ENCODE measurements at regions not wholly inside any gene's neighbourhood (a gene's known extent, or its start where the extent isn't known, plus 50 kb on each side); places are given as distances from the start of the nearest gene placed in this dataset.
"Not testable (repeated sequence)": the region's sequence is repeated elsewhere in the genome, so short reads cannot be mapped to it uniquely, and the experiment has no call there.

GRCh38 chr7:156515911-156516790 is 124.4 kb upstream of the RNF32 start:
- no peak for DNase-seq (ENCODE audit: low spot score)

DNA sequence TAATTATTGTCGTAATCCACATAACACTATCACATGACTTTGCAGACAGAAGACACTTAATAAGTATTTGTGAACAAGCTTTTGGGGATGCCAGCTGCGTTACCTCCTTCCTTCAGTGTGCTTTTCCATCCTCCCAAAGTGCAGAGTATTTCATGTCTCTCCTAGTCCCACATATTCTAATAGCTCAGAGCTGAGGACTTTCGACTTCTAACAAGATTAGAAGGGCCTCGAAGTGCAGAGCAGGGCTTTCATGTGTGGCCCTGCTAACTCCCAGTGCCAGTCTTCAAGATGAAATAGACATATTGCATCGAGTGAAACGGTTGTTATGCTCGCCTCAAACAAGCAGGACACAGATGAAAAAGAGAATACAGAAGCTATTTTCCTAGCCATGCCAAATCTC is 125.7 kb upstream of the RNF32 start:
- DNase-seq (ENCODE audit: low spot score) = no peak

DNA sequence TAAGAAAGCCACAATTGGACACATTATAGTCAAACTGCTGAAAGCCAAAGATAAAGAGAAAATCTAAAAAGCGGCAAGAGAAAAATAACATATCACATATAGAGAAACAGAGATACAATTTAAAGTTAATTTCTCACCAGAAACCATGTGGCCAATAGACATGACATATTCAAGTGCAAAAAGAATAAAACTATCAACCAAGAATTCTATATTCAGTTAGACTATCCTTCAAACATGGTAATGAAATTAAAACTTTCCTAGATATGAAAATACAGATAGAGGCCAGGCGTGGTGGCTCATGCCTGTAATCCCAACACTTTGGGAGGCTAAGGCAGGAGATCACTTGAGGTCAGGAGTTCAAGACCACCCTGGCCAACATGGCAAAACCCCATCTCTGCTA is 129.1 kb upstream of the RNF32 start:
- DNase-seq (ENCODE audit: low spot score) = no peak

DNA sequence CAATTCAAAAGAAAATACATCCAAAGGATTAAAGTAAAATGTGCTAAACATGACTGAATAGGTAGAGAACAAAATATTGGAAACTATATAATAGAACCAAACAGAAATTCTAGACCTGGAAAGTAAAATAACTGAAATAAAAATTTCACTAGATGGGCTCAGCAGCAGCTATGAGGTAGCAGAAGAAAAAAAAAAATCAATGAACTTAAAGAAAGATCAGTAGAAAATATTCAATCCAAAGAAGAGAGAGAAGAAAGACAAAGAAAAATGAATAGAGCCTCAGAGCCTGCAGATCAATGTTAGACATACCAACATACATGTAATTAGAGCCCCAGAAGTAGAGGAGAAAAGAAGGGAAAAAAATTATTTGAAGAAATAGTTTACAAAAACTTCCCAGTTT is 129.6 kb upstream of the RNF32 start:
- DNase-seq (ENCODE audit: low spot score) = no peak

DNA sequence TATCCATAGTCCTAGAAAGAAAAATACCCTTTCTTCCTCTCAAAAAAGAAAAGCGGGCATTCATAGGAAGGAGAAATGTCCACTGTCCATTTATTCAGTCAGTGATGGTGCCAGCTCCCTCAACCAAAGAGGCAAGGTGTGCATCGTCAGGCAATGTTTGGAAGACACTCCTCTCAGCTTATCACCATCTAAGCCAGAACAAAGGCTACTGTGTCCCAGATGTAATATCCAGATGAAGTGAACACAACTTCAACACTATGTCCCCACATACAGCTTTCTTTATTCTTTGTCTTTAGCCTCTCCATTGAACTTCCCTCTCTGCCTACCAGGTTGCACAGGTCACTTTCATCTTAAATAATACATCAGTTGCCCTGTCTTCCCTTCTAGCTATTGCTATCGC is 131.4 kb upstream of the RNF32 start:
- no peak for DNase-seq (ENCODE audit: low spot score)

DNA sequence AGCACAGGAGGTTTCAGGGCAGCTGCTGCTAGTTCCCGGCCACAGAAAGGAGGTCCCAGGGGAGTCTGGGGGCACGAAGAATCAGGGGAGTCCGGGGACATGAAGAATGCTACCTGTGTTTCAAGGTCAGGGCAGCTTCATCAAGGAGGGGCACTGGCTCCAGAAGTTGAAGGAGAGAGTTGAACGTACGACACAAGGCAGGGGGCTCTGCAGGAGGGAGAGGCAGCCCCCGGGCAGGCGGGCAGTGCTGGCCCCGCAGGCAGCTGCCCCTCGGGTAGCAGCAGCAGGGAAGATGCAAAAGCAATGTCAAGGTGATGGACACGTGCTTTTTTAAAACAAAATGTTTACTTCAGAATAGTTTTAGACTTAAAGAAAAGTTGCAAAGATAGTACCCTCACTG is 134.7 kb upstream of the RNF32 start:
- no peak for DNase-seq (ENCODE audit: low spot score)

GRCh38 chr7:156504687-156505545 is 135.7 kb upstream of the RNF32 start:
- peak; percentile 5 for DNase-seq (ENCODE audit: low spot score)

DNA sequence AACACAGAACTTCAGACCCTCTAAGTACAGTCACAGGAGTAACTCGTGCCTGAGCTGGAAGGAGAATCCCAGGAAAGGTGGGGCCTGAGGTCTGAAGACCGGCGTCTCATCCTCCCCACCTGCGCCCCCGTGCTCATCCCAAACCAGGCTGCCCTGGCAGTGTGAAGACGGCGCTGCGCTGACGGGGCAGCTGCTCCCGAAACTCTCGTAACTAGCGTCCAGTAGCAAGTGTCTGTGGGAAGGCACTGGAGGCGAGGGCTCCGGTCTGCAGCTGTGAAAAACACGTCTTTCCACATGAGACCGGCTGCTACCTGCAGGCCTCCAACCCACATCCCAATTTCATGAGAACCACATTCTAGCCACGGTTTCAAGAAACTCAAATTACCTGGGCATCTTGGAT is 136.6 kb upstream of the RNF32 start:
- DNase-seq (ENCODE audit: low spot score) = no peak

DNA sequence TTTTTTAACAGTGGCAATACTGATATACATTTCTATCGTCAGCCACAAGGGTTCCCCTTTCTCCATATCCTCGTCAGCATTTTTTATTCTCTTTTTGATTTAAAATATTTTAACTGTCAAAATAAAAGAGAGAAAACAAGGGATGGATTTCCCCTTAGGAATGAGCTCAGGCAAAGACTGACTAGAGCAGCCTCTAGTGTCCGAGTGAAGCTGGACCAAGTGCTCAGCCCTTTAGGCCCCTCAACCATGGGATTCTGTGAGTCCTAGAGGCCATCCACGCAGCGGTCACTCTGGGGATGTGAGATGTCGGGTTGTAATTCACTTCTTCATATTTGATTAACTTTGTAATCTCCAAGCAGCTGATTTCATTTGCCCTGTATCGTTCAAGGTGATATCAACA is 137.4 kb upstream of the RNF32 start:
- no peak for DNase-seq (ENCODE audit: low spot score)

DNA sequence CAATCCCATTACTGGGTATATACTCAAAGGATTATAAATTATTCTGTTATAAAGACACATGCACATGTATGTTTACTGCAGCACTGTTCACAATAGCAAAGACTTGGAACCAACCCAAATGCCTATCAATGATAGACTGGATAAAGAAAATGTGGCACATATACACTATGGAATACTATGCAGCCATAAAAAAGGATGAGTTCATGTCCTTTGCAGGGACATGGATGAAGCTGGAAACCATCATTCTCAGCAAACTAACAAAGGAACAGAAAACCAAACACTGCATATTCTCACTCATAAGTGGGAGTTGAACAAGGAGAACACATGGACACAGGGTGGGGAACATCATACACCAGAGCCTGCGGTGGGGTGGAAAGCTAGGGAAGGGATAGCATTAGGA is 138.8 kb upstream of the RNF32 start:
- not testable (repeated sequence) for DNase-seq (ENCODE audit: low spot score)

DNA sequence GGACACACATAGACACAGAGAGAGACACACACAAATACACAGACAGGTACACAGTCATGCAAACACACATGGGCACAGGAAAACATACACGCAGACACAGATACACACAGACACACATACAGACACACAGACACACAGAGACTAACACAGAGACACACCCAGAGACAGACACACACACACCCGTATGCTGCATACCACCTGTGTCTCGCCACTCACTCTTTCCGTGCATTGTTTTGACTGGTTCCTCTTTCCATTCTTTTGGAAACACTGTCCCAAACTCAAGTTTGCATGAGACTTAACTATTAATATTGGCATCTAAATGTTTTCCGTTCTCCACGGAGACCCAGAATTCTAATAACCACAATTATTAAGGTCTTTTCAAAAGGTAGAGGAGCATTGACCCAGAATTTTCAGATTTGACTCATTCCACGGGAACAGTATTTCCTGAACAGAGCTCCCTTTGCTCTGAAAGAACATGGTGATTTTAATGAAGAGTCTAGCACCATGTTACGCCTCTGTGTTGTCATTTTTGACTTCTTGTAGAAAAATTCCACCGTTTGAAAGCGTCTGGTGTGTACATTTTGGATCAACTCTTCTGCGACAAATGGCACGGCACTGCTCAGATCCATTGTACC is 141.2 kb upstream of the RNF32 start:
- DNase-seq (ENCODE audit: low spot score) = no peak

DNA sequence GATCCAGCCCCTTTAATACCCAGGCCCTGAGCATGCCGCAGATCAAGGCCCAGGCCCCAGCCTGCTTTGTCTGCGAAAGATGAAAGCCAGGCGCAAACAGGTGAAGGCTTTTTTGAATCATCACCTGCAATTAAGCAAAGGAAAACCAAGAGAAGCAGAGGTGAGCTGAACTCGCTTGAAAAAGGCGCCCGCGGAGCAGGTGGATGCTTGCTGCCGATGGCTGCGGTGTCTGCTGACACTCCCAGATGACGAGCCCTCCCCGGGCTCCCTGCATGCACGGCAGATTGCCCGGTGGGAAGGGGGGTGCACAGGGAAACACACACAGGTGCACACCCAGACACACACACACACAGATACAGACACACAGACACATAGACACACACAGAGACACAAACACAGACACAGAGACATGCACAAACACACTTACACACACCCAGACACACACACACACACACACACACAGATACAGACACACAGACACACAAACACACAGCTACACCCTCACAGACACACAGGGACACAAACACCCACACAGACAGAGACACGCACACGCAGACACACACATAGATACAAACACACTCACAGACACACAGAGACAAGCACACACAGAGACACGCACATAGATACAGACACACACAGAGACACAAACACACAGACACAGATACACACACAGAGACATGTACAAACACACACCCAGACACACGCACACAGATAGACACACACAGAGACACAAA is 142.6 kb upstream of the RNF32 start:
- DNase-seq (ENCODE audit: low spot score) = no peak

DNA sequence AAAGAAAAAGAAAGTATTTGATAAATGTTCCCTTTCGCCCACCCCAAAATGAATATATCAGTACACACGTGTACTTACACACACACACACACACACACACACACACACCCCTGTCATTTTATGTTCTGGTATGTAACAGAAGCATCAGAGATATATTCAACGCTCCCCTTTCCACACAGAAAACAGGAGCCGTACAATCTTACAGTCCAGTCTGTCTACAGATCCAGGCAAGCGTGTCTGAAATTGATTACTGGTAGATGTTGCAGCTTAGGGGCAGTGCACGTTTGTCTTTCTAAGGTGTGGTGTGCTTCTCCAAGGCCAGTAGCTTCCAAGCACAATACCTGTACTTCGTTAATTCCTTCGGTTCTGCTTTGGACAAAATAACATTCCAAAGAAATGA is 143.7 kb upstream of the RNF32 start:
- DNase-seq (ENCODE audit: low spot score) = no peak

DNA sequence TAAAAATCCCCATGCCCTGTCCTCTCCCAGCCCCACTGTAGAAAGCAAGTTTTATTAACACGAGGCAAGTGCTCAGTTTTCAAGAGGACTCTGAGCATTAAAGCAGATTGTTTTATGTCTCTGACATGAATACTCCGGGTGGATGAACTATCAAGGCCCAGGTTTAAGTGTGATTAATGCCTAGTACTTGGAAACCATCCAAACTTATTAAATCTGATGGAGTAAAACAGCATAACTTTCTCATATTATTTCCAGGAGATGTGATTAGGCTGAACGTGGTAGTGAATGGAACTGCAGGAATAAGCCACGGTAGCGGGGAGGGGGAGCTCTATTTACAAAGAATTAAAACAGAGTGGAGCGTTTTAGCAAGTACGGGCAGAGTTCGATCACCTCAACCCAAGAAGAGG is 144.2 kb upstream of the RNF32 start:
- DNase-seq (ENCODE audit: low spot score) = no peak

DNA sequence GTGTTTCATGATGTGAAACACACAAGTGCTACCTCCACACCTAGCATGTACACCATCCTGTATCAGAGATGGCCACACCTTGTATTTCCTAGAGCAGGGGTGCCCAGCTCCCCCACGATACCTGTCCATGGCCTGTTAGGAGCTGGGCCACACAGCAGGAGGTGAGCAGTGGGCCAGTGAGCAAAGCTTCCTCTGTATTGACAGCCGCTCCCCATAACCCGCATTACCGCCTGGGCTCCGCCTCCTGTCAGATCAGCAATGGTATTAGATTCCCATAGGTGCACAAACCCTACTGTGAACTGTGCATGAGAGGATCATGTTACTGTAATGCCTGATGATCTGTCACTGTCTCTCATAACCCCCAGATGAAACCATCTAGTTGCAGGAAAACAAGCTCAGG is 145.6 kb upstream of the RNF32 start:
- DNase-seq (ENCODE audit: low spot score) = no peak

DNA sequence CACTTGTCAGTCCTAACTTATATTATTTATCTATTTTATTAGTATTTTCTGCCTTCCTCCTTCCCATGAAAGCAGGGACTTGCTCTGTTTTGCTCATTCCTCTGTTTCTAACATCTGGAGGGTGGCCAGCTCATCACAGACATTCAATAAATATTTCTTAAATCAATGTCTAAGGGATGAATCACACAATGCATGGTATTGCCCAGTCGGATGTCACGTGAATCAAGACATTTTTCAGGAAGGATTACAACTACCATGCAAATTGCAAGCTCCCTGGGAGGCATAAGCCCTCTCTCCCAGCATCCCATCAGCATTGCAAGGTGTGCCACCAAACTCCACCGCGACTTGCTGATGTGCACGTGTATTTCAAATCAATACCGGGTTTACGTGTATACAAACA is 146.6 kb upstream of the RNF32 start:
- DNase-seq (ENCODE audit: low spot score) = no peak

DNA sequence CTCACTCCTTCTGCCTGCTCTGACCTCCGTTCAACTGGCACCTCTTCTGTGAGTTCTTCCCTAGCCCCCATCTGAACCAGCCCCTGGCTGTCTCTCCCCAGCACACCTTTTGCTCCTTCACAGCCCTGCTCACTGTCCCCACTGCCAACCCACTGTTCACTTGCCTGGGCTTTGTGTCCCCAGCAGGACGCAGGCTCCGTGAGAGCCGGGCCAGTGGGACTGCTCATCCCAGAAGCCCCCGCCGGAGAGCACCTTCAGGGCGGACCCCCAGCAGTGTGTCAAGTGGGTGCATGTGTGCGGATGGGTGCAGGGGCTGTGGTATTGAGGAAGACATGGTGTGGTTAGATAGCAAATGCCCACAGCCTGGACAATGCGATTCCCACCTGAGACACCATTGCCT is 148.4 kb upstream of the RNF32 start:
- no peak for DNase-seq (ENCODE audit: low spot score)

- no peak for DNase-seq (ENCODE audit: low spot score)
Measured at GRCh38 chr7:156491435-156491834, 149.1 kb upstream of the RNF32 start.

- no peak for DNase-seq (ENCODE audit: low spot score)
Measured at GRCh38 chr7:156490021-156490800, 150.4 kb upstream of the RNF32 start.

GRCh38 chr7:156487811-156488533 is 152.6 kb upstream of the RNF32 start:
- DNase-seq (ENCODE audit: low spot score) = no peak

GRCh38 chr7:156480671-156481070 is 159.9 kb upstream of the RNF32 start:
- DNase-seq (ENCODE audit: low spot score) = no peak

Measured in iPS-NIHi11 (cell line).